Transverse colon (tissue), 4 donors: ENCODE measurements at regions not wholly inside any gene's neighbourhood (a gene's known extent, or its start where the extent isn't known, plus 50 kb on each side); places are given as distances from the start of the nearest gene placed in this dataset.

ENCODE experiments used
- DNase-seq: peaks from one replicate; pipeline ENCODE4 v3.0.0-alpha.2; 2019
- H3K27ac ChIP-seq, 4 donors: fragments of 200-600 bp; sonication (generic); 2 replicates each; pipeline ENCODE4 v1.5.1; 2016 to 2018; ENCODE audit warnings: inconsistent platforms in 4 of 4
- H3K27me3 ChIP-seq: fragments of 200-600 bp; sonication (generic); 2 replicates; pipeline ENCODE4 v1.5.1; 2017; ENCODE audit warnings: inconsistent platforms
- H3K36me3 ChIP-seq, 4 donors: fragments of 200-600 bp; sonication (generic); 2 replicates each; pipeline ENCODE4 v1.5.1; 2017 to 2019; ENCODE audit warnings: inconsistent platforms in 4 of 4
- H3K4me1 ChIP-seq, 4 donors: fragments of 200-600 bp; sonication (generic); 2 replicates each; pipeline ENCODE4 v1.5.1; 2017 to 2020; ENCODE audit warnings: inconsistent platforms in 4 of 4
- H3K4me3 ChIP-seq, 4 donors: fragments of 200-600 bp; sonication (generic); 1 replicate in 1 of 4; 2 replicates in 3 of 4; pipeline versions ENCODE4 v1.5.1 to v1.6.1; 2017 to 2019; ENCODE audit warnings: inconsistent platforms in 4 of 4
- H3K9me3 ChIP-seq, 2 donors: fragments of 200-600 bp; sonication (generic); 2 replicates each; pipeline ENCODE4 v1.5.1; 2017 to 2019; ENCODE audit warnings: inconsistent platforms in 2 of 2
- CTCF ChIP-seq, 5 experiments: fragments of 200-600 bp in 3 of 5; fragments of 450-650 bp in 2 of 5; sonication (generic) in 3 of 5; IDR thresholded peaks; 1 replicate in 2 of 5; 2 replicates in 3 of 5; pipeline ENCODE4 v1.5.1; 2016 to 2017; ENCODE audit warnings: antibody characterized with exemption in 5 of 5, inconsistent platforms in 3 of 5, mild to moderate bottlenecking in 2 of 5, moderate library complexity in 1 of 5
- EP300 ChIP-seq: sonication (generic); formaldehyde crosslinking; IDR thresholded peaks from one replicate; pipeline ENCODE4 v1.6.1; 2017; ENCODE audit warnings: antibody characterized with exemption, low read depth
- POLR2A ChIP-seq: fragments of 450-650 bp; IDR thresholded peaks from one replicate; pipeline ENCODE4 v1.6.1; 2016; ENCODE audit warnings: antibody characterized with exemption, mild to moderate bottlenecking, moderate library complexity
- POLR2AphosphoS5 ChIP-seq, 3 donors: sonication (generic); formaldehyde crosslinking; IDR thresholded peaks; one replicate each; pipeline ENCODE4 v1.6.1; 2016; ENCODE audit warnings: antibody characterized with exemption in 3 of 3
- WGBS, 2 donors: methylation state at CpG; one replicate each; pipeline ENCODE4 v1.1.5; 2018; ENCODE audit warnings: low coverage in 1 of 2; 5-methylcytosine and 5-hydroxymethylcytosine counted together
- in situ Hi-C, 4 donors: fragments of 200-750 bp; cut with MboI; loops; one replicate each; pipeline versions ENCODE4 v1.15.0 to v1.15.1; 2017; ENCODE audit warnings: low sequenced_read_pairs in 3 of 4, low pct_ligation_motif_present in 1 of 4, low pct_unique_long_range_greater_than_20kb in 1 of 4
- intact Hi-C: fragments of 100-400 bp; cut with DNase I; formaldehyde crosslinking; loops from one replicate; pipeline ENCODE4 v1.15.1; 2023; ENCODE audit warnings: low total_unique reads

GRCh38 chr20:55194947-55195346, 719.6 kb downstream of the DOK5 start:
- intact Hi-C loops (no loop called here), in situ Hi-C loops (no loop called here)
- WGBS, 2 donors = 77 to 83% methylated on average over 2 of the region's 2 CpGs
- Histone ChIP-seq H3K27me3 (no peaks in the 10 kb centered on the region), H3K36me3 (no peaks in the 10 kb centered on the region), H3K4me3 (no peak overlapping the region), H3K27ac (no peak overlapping the region), H3K9me3 (no peaks in the 10 kb centered on the region), H3K4me1 (no peaks in the 10 kb centered on the region)
- TF ChIP-seq CTCF (IDR thresholded peaks at IDR 0.05) (no peak), POLR2A (no peak), POLR2AphosphoS5 (IDR thresholded peaks at IDR 0.05) (no peak), EP300 (no peak)
- DNase-seq = no peak

- TF ChIP-seq POLR2A (no peak), EP300 (no peak), POLR2AphosphoS5 (IDR thresholded peaks at IDR 0.05) (no peak), CTCF (IDR thresholded peaks at IDR 0.05) (no peak)
- no peaks in the 10 kb centered on the region for H3K9me3 ChIP-seq
- no peak overlapping the region for H3K27ac ChIP-seq
- WGBS, 2 donors = 35 to 86% methylated on average over 2 of the region's 2 CpGs
- in situ Hi-C loops = no loop called here
- H3K4me3 ChIP-seq = no peak overlapping the region
- no peak for DNase-seq
- no peaks in the 10 kb centered on the region for H3K27me3 ChIP-seq
- no peaks in the 10 kb centered on the region for H3K36me3 ChIP-seq
- intact Hi-C loops = no loop called here
- H3K4me1 ChIP-seq = no peaks in the 10 kb centered on the region
Measured at GRCh38 chr20:55186228-55186627, 710.8 kb downstream of the DOK5 start.

- in situ Hi-C loops (no loop called here), intact Hi-C loops (no loop called here)
- no peak overlapping the region for H3K4me3 ChIP-seq
- H3K27ac ChIP-seq = no peak overlapping the region
- WGBS, 2 donors = 87 to 93% methylated on average over 4 of the region's 4 CpGs
- no peak for DNase-seq
- no peaks in the 10 kb centered on the region for H3K27me3 ChIP-seq
- H3K9me3 ChIP-seq = no peaks in the 10 kb centered on the region
- H3K4me1 ChIP-seq = peaks cover 0 to 6% (median 0%) of the 10 kb centered on the region in 4 donors
- TF ChIP-seq POLR2A (no peak), EP300 (no peak), CTCF (IDR thresholded peaks at IDR 0.05) (no peak), POLR2AphosphoS5 (IDR thresholded peaks at IDR 0.05) (no peak)
- no peaks in the 10 kb centered on the region for H3K36me3 ChIP-seq
Measured at GRCh38 chr20:55175081-55175480, 699.7 kb downstream of the DOK5 start.

GRCh38 chr20:55174635-55175034, 699.2 kb downstream of the DOK5 start:
- no peak overlapping the region for H3K4me3 ChIP-seq
- H3K36me3 ChIP-seq = no peaks in the 10 kb centered on the region
- 73 to 84% methylated on average over 1 of the region's 1 CpG for WGBS, 2 donors
- no peak for TF ChIP-seq POLR2AphosphoS5 (IDR thresholded peaks at IDR 0.05)
- H3K9me3 ChIP-seq = no peaks in the 10 kb centered on the region
- H3K4me1 ChIP-seq = peaks cover 0 to 6% (median 0%) of the 10 kb centered on the region in 4 donors
- in situ Hi-C loops = loop anchor here in 1 of 4 donors (25.0 kb wide), 1 partner anchor 112 kb away; no protein-coding TSS in a partner anchor
- H3K27ac ChIP-seq = no peak overlapping the region
- no peaks in the 10 kb centered on the region for H3K27me3 ChIP-seq
- no peak for DNase-seq
- intact Hi-C loops = no loop called here

- Histone ChIP-seq H3K9me3 (no peaks in the 10 kb centered on the region), H3K27me3 (no peaks in the 10 kb centered on the region), H3K27ac (no peak overlapping the region), H3K4me1 (peaks cover 0 to 6% (median 0%) of the 10 kb centered on the region in 4 donors), H3K36me3 (no peaks in the 10 kb centered on the region), H3K4me3 (no peak overlapping the region)
- DNase-seq = no peak
- TF ChIP-seq CTCF (IDR thresholded peaks at IDR 0.05) (no peak), EP300 (no peak), POLR2A (no peak), POLR2AphosphoS5 (IDR thresholded peaks at IDR 0.05) (no peak)
- in situ Hi-C loops (loop anchor here in 1 of 4 donors (25.0 kb wide), 1 partner anchor 112 kb away; no protein-coding TSS in a partner anchor), intact Hi-C loops (no loop called here)
- WGBS, 2 donors = 45 to 83% methylated on average over 1 to 2 of the region's 2 CpGs
Measured at GRCh38 chr20:55174172-55174571, 698.8 kb downstream of the DOK5 start.
